ENCODE measurements at regions not wholly inside any gene's neighbourhood (a gene's known extent, or its start where the extent isn't known, plus 50 kb on each side); places are given as distances from the start of the nearest gene placed in this dataset.

DNA sequence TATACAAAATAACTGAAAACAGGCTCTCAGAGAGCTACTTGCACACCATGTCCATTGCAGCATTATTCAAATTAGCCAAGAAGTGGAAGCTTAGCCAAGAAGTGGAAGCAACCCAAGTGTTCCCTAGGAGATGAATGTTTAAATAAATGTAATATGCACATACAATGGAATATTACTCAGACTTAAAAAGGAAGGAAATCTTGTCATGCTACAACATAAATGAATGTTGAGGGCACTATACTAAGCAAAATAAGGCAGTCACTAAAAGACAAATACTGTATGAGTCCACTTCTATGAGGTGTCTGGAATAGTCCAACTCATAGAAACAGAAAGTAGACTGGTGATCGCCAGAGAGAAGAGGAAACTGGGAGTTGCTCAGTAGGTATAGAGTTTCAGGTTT, 438.1 kb downstream of the MAT2B start:
- DNase-seq (ENCODE audit: low spot score) (no peak), ATAC-seq (no peak)
- peaks cover 10% of the 10 kb centered on the region for H3K9me3 Mint-ChIP-seq
- no peak for TF ChIP-seq SMAD4 (CRISPR knock-in tag; IDR thresholded peaks at IDR 0.05)
- TF ChIP-seq, protein P1, sequence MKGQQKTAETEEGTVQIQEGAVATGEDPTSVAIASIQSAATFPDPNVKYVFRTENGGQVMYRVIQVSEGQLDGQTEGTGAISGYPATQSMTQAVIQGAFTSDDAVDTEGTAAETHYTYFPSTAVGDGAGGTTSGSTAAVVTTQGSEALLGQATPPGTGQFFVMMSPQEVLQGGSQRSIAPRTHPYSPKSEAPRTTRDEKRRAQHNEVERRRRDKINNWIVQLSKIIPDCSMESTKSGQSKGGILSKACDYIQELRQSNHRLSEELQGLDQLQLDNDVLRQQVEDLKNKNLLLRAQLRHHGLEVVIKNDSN (CRISPR knock-in tag; IDR thresholded peaks at IDR 0.05), result no peak
- TF ChIP-seq, protein P2, sequence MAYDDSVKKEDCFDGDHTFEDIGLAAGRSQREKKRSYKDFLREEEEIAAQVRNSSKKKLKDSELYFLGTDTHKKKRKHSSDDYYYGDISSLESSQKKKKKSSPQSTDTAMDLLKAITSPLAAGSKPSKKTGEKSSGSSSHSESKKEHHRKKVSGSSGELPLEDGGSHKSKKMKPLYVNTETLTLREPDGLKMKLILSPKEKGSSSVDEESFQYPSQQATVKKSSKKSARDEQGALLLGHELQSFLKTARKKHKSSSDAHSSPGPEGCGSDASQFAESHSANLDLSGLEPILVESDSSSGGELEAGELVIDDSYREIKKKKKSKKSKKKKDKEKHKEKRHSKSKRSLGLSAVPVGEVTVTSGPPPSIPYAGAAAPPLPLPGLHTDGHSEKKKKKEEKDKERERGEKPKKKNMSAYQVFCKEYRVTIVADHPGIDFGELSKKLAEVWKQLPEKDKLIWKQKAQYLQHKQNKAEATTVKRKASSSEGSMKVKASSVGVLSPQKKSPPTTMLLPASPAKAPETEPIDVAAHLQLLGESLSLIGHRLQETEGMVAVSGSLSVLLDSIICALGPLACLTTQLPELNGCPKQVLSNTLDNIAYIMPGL (CRISPR knock-in tag; IDR thresholded peaks at IDR 0.05), result no peak
- TF ChIP-seq, protein P3, sequence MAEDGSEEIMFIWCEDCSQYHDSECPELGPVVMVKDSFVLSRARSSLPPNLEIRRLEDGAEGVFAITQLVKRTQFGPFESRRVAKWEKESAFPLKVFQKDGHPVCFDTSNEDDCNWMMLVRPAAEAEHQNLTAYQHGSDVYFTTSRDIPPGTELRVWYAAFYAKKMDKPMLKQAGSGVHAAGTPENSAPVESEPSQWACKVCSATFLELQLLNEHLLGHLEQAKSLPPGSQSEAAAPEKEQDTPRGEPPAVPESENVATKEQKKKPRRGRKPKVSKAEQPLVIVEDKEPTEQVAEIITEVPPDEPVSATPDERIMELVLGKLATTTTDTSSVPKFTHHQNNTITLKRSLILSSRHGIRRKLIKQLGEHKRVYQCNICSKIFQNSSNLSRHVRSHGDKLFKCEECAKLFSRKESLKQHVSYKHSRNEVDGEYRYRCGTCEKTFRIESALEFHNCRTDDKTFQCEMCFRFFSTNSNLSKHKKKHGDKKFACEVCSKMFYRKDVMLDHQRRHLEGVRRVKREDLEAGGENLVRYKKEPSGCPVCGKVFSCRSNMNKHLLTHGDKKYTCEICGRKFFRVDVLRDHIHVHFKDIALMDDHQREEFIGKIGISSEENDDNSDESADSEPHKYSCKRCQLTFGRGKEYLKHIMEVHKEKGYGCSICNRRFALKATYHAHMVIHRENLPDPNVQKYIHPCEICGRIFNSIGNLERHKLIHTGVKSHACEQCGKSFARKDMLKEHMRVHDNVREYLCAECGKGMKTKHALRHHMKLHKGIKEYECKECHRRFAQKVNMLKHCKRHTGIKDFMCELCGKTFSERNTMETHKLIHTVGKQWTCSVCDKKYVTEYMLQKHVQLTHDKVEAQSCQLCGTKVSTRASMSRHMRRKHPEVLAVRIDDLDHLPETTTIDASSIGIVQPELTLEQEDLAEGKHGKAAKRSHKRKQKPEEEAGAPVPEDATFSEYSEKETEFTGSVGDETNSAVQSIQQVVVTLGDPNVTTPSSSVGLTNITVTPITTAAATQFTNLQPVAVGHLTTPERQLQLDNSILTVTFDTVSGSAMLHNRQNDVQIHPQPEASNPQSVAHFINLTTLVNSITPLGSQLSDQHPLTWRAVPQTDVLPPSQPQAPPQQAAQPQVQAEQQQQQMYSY (CRISPR knock-in tag; IDR thresholded peaks at IDR 0.05), result no peak
- TF ChIP-seq, protein P4, sequence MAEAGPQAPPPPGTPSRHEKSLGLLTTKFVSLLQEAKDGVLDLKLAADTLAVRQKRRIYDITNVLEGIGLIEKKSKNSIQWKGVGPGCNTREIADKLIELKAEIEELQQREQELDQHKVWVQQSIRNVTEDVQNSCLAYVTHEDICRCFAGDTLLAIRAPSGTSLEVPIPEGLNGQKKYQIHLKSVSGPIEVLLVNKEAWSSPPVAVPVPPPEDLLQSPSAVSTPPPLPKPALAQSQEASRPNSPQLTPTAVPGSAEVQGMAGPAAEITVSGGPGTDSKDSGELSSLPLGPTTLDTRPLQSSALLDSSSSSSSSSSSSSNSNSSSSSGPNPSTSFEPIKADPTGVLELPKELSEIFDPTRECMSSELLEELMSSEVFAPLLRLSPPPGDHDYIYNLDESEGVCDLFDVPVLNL (CRISPR knock-in tag; IDR thresholded peaks at IDR 0.05; ENCODE audit: borderline replicate concordance, low read depth), result no peak
- TF ChIP-seq NFYB (CRISPR knock-in tag; conservative IDR thresholded peaks at IDR 0.05; ENCODE audit: low read depth), result no peak
- TF ChIP-seq SP1 (CRISPR knock-in tag; conservative IDR thresholded peaks at IDR 0.05), result no peak
- TF ChIP-seq, protein P5, sequence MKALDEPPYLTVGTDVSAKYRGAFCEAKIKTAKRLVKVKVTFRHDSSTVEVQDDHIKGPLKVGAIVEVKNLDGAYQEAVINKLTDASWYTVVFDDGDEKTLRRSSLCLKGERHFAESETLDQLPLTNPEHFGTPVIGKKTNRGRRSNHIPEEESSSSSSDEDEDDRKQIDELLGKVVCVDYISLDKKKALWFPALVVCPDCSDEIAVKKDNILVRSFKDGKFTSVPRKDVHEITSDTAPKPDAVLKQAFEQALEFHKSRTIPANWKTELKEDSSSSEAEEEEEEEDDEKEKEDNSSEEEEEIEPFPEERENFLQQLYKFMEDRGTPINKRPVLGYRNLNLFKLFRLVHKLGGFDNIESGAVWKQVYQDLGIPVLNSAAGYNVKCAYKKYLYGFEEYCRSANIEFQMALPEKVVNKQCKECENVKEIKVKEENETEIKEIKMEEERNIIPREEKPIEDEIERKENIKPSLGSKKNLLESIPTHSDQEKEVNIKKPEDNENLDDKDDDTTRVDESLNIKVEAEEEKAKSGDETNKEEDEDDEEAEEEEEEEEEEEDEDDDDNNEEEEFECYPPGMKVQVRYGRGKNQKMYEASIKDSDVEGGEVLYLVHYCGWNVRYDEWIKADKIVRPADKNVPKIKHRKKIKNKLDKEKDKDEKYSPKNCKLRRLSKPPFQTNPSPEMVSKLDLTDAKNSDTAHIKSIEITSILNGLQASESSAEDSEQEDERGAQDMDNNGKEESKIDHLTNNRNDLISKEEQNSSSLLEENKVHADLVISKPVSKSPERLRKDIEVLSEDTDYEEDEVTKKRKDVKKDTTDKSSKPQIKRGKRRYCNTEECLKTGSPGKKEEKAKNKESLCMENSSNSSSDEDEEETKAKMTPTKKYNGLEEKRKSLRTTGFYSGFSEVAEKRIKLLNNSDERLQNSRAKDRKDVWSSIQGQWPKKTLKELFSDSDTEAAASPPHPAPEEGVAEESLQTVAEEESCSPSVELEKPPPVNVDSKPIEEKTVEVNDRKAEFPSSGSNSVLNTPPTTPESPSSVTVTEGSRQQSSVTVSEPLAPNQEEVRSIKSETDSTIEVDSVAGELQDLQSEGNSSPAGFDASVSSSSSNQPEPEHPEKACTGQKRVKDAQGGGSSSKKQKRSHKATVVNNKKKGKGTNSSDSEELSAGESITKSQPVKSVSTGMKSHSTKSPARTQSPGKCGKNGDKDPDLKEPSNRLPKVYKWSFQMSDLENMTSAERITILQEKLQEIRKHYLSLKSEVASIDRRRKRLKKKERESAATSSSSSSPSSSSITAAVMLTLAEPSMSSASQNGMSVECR (CRISPR knock-in tag; IDR thresholded peaks at IDR 0.05; ENCODE audit: borderline replicate concordance), result no peak
- TF ChIP-seq, protein P6, sequence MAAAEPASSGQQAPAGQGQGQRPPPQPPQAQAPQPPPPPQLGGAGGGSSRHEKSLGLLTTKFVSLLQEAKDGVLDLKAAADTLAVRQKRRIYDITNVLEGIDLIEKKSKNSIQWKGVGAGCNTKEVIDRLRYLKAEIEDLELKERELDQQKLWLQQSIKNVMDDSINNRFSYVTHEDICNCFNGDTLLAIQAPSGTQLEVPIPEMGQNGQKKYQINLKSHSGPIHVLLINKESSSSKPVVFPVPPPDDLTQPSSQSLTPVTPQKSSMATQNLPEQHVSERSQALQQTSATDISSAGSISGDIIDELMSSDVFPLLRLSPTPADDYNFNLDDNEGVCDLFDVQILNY (CRISPR knock-in tag; IDR thresholded peaks at IDR 0.05), result no peak
- no peak for TF ChIP-seq ZNF423 (CRISPR knock-in tag; IDR thresholded peaks at IDR 0.05)
- no peak for TF ChIP-seq NFE2L1 (CRISPR knock-in tag; IDR thresholded peaks at IDR 0.05)
- no peak for TF ChIP-seq HMGA2 (CRISPR knock-in tag; IDR thresholded peaks at IDR 0.05)
- TF ChIP-seq, protein P7, sequence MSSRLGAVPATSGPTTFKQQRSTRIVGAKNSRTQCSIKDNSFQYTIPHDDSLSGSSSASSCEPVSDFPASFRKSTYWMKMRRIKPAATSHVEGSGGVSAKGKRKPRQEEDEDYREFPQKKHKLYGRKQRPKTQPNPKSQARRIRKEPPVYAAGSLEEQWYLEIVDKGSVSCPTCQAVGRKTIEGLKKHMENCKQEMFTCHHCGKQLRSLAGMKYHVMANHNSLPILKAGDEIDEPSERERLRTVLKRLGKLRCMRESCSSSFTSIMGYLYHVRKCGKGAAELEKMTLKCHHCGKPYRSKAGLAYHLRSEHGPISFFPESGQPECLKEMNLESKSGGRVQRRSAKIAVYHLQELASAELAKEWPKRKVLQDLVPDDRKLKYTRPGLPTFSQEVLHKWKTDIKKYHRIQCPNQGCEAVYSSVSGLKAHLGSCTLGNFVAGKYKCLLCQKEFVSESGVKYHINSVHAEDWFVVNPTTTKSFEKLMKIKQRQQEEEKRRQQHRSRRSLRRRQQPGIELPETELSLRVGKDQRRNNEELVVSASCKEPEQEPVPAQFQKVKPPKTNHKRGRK (CRISPR knock-in tag; IDR thresholded peaks at IDR 0.05; ENCODE audit: borderline replicate concordance), result no peak
- POLR2A ChIA-PET, result no interaction called here
- H3K4me1 Mint-ChIP-seq, result no peaks in the 10 kb centered on the region
- no peaks in the 10 kb centered on the region for H3K27me3 Mint-ChIP-seq (ENCODE audit: low read depth)
- H3K27ac Mint-ChIP-seq, result no peak overlapping the region
- CTCF ChIA-PET, result no interaction called here
- no peak overlapping the region for H3K4me3 Mint-ChIP-seq
- H3K36me3 Mint-ChIP-seq, result no peaks in the 10 kb centered on the region
